Ishikawa (cell line): ENCODE measurements at regions not wholly inside any gene's neighbourhood (a gene's known extent, or its start where the extent isn't known, plus 50 kb on each side); places are given as distances from the start of the nearest gene placed in this dataset.

Experiments
- CEBPB ChIP-seq: IDR thresholded peaks from 2 replicates; pipeline ENCODE4 v1.6.1; 2012
- CREB1 ChIP-seq: IDR thresholded peaks from 2 replicates; pipeline ENCODE4 v1.6.1; 2012; ENCODE audit warnings: low read depth
- EGR1 ChIP-seq: IDR thresholded peaks from 2 replicates; pipeline ENCODE4 v1.6.1; 2012
- EP300 ChIP-seq: IDR thresholded peaks from 2 replicates; pipeline ENCODE4 v1.6.1; 2012; ENCODE audit warnings: borderline replicate concordance
- FOXM1 ChIP-seq: IDR thresholded peaks from 2 replicates; pipeline ENCODE4 v1.6.1; 2012; ENCODE audit warnings: low read depth, borderline replicate concordance
- NFIC ChIP-seq: IDR thresholded peaks from 2 replicates; pipeline ENCODE4 v1.6.1; 2012
- RAD21 ChIP-seq: IDR thresholded peaks from 2 replicates; pipeline ENCODE4 v1.6.1; 2012; ENCODE audit warnings: low read depth
- TAF1 ChIP-seq: IDR thresholded peaks from 2 replicates; pipeline ENCODE4 v1.6.1; 2012; ENCODE audit warnings: low read depth, mild to moderate bottlenecking
- TCF12 ChIP-seq: IDR thresholded peaks from 2 replicates; pipeline ENCODE4 v1.6.1; 2012; ENCODE audit warnings: low read depth
- TEAD4 ChIP-seq: IDR thresholded peaks from 2 replicates; pipeline ENCODE4 v1.6.1; 2012
- YY1 ChIP-seq: IDR thresholded peaks from 2 replicates; pipeline ENCODE4 v1.6.1; 2012; ENCODE audit warnings: low read depth
- ZBTB7A ChIP-seq: IDR thresholded peaks from 2 replicates; pipeline ENCODE4 v1.6.1; 2012; ENCODE audit warnings: low read depth
- TF ChIP-seq, protein P1 (sequence below): IDR thresholded peaks from 2 replicates; pipeline ENCODE4 v1.6.1; 2012
- TF ChIP-seq, protein P2 (sequence below): IDR thresholded peaks from 2 replicates; pipeline ENCODE4 v1.6.1; 2012; ENCODE audit warnings: low read depth, mild to moderate bottlenecking
- TF ChIP-seq, protein P3 (sequence below): IDR thresholded peaks from 2 replicates; pipeline ENCODE4 v1.6.1; 2012

DNA sequence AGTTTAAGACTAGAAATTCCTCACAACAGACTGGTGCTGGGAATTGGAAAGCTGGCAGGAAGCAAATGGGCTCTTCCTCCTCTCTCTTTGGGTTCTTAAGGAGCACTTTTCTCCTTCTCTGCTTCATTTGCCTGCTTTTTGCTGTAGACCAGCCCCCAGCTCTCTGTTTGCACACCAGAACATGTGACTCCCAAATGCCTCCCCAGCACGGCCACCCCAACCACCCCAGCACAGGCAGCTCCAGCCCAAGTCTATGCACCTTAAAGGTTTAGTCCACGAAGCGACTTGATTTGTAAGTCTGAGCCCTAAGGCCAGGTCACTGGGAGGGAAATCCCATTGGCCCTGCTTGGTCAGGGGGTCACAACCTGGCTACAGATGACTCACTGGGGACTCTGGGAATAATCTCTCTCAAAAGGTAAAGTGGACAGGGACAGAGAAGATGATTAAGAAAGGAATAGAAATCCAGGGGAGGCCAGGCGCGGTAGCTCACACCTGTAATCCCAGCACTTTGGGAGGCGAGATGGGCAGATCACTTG is 377.8 kb upstream of the PROK2 start:
- TF ChIP-seq ZBTB7A (no peak), YY1 (no peak), CEBPB (no peak), EP300 (no peak), CREB1 (no peak), FOXM1 (no peak), TAF1 (no peak), NFIC (no peak)
- TF ChIP-seq, protein P1, sequence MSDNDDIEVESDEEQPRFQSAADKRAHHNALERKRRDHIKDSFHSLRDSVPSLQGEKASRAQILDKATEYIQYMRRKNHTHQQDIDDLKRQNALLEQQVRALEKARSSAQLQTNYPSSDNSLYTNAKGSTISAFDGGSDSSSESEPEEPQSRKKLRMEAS = no peak
- TF ChIP-seq, protein P2, sequence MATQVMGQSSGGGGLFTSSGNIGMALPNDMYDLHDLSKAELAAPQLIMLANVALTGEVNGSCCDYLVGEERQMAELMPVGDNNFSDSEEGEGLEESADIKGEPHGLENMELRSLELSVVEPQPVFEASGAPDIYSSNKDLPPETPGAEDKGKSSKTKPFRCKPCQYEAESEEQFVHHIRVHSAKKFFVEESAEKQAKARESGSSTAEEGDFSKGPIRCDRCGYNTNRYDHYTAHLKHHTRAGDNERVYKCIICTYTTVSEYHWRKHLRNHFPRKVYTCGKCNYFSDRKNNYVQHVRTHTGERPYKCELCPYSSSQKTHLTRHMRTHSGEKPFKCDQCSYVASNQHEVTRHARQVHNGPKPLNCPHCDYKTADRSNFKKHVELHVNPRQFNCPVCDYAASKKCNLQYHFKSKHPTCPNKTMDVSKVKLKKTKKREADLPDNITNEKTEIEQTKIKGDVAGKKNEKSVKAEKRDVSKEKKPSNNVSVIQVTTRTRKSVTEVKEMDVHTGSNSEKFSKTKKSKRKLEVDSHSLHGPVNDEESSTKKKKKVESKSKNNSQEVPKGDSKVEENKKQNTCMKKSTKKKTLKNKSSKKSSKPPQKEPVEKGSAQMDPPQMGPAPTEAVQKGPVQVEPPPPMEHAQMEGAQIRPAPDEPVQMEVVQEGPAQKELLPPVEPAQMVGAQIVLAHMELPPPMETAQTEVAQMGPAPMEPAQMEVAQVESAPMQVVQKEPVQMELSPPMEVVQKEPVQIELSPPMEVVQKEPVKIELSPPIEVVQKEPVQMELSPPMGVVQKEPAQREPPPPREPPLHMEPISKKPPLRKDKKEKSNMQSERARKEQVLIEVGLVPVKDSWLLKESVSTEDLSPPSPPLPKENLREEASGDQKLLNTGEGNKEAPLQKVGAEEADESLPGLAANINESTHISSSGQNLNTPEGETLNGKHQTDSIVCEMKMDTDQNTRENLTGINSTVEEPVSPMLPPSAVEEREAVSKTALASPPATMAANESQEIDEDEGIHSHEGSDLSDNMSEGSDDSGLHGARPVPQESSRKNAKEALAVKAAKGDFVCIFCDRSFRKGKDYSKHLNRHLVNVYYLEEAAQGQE = no peak
- TF ChIP-seq, protein P3, sequence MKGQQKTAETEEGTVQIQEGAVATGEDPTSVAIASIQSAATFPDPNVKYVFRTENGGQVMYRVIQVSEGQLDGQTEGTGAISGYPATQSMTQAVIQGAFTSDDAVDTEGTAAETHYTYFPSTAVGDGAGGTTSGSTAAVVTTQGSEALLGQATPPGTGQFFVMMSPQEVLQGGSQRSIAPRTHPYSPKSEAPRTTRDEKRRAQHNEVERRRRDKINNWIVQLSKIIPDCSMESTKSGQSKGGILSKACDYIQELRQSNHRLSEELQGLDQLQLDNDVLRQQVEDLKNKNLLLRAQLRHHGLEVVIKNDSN = no peak

DNA sequence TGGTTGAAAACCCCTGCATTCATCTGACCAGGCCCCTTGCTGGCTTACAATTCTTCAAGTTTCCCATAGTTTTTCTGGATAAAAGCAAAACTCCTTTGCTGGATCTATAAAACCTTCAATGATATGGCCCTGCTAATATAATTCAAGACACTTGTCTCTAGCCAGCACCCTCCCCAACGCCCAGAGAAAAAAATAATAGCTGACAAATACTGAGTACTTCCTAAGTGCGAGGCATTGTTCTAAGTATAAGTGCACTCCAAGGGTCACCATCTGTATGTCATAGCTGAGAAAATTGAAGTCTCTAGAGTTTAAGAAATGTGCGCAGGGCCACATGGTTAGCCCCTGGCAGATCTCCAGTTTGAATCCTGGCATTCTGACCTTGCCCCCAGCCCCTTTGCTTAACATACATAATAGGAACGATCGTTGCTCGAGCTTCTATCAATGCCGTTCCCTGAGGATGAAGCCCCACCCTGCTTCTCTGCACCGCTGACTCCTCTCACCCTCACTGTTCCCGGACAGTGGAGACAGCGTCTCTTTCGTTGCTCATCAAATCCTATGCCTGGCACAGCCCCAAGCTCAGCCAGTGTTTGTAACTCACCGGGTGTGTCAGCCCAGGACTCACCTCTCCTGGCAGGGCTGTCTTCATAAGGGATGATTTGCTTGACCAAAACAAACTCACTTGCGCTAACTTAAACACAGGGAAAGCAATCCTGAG is 377.1 kb upstream of the PROK2 start:
- TF ChIP-seq YY1 (no peak), TAF1 (no peak), NFIC (no peak), TCF12 (no peak), CEBPB (no peak), RAD21 (no peak), EGR1 (no peak), CREB1 (no peak), TEAD4 (no peak), ZBTB7A (no peak)
- TF ChIP-seq, protein P2 = no peak

- TF ChIP-seq TEAD4 (no peak), NFIC (no peak), EP300 (no peak), YY1 (no peak), FOXM1 (no peak), ZBTB7A (no peak), TCF12 (no peak), CREB1 (no peak), CEBPB (no peak), TAF1 (no peak), RAD21 (no peak), EGR1 (no peak)
- TF ChIP-seq, protein P3 = no peak
- TF ChIP-seq, protein P1 = no peak
- TF ChIP-seq, protein P2 = no peak
Observed at GRCh38 chr3:72160351-72160750, 375.4 kb upstream of the PROK2 start.

DNA sequence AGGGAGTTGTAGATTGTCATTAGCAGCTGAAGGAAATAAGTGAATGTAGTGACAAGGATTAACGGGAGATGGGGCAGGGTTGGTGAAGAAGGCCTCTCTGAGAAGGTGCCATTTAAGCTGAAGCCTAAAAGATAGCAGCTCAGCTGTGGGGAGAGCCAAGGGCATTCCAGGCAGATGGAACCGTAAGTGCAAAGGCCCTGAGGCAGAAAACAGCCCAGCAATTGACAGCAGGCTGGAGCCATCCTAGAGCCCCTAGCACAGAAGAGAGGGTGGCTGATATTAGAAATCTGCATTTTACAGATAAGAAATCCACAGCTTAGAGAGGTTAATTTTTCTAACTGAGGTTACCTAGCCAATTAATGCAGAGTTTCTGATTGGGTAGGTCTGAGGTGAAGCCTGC is 374.5 kb upstream of the PROK2 start:
- TF ChIP-seq YY1 = no peak
